ENCODE measurements at regions not wholly inside any gene's neighbourhood (a gene's known extent, or its start where the extent isn't known, plus 50 kb on each side); places are given as distances from the start of the nearest gene placed in this dataset.

GRCh38 chr4:128475597-128475996, 188.0 kb upstream of the PGRMC2 start:
- no peak for DNase-seq

DNA sequence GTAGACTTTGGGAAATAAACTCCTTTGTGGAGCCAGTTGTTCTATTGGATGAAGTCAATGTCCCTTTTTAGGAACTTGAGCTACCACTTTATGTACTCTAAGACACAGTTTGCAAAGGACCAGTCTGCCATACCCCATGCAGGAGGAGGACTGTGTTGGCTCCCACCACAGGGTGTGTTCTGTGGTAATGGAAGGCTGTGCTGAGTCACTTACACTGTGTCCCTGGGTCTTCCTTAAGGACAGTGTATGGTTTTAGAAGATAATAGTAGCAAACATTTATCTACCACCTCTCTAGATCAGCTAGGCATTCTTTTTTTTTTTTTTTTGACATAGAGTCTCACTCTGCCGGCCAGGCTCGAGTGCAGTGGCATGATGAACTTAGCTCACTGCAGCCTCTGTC, 184.0 kb upstream of the PGRMC2 start:
- DNase-seq: no peak

GRCh38 chr4:128470492-128471053, 183.0 kb upstream of the PGRMC2 start:
- no peak for DNase-seq

DNA sequence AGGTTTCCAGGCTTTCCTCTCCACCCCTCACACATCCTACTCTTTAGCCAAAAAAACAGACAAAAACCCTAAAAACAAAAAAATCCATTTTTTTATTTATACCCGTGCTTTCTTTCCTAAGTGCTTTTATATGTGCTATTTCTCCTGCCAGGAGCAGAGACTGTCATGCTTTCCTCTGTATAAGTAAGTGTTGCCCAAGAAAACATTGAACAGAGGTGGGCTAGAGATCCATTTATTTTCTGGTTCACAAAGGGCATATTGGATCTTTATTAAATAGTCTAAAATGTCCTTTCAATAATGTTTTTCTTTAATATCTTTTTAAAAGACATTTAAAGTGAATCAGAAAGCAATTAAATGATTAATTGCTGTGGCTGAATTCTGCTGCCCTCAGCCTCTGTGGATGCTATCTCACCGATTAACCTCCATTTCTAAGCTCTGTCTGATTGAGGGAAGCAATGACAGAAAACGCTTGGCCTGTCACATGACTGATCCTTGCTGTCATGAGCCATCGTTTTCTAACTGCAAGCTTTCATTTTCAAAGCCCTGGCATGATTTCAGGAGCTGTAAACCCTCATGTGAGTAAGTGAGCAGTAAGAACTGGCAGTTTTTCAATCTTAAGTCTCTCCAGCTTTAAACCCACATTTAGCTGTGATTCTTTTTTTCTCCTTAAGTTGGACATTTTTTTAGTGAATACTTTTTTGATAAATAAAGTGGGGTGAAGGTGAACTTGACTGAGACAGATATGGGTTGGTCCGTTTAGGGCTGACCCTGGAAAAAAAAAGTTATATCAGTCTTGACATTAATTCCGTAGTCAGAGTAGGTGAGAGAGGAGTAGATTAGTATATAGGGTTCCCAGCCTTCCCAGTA, 180.7 kb upstream of the PGRMC2 start:
- no peak for DNase-seq

DNA sequence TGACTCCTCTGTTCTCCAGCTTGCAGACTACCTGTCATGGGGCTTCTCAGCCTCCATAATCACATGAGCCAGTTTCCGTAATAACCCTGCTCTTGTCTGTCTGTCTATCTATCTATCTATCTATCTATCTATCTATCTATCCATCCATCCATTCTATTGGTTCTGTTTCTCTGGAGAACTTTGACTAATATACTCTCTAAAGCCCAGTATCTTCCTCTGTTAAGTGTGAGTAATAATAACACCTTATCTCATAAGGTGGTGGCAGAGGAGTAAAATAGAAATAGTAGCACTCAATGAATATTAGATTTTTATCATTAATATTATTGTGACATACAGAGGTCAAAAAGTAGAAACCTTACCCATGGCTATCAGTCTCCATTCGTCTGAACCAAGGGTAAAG, 177.9 kb upstream of the PGRMC2 start:
- no peak for DNase-seq

- DNase-seq: no peak
Measured at GRCh38 chr4:128463006-128463405, 175.4 kb upstream of the PGRMC2 start.

DNA sequence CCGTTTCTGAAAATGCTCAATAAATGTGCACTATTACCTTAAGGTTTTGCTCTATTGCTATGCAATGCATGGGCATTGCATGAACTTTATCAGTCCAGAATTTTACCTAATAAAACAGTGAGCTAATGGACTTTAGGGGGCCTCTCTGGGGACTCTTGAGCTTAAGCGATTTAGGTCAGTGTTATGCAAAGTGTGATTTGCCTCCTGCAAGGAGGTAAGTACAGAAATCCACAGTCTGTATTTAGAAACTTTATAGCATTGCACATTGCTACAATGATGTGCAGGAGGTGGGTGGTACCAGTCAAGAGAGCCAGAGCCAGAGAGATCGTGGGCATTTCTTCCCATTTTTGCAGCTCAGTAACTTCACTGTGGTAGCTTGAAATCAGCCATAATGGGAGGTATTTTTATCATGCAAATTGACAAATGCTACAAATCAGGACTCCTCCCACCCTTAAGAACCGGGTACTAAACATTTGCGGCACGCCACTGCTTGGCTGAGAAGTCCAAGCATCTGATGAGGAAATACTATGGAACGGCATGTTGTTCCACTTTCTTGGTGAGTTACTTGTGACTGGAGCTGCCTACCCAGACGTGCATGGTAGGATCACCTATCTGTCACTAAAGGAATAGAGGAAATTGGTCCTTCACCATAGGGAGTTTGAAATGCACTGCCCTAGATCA, 174.6 kb upstream of the PGRMC2 start:
- no peak for DNase-seq

DNA sequence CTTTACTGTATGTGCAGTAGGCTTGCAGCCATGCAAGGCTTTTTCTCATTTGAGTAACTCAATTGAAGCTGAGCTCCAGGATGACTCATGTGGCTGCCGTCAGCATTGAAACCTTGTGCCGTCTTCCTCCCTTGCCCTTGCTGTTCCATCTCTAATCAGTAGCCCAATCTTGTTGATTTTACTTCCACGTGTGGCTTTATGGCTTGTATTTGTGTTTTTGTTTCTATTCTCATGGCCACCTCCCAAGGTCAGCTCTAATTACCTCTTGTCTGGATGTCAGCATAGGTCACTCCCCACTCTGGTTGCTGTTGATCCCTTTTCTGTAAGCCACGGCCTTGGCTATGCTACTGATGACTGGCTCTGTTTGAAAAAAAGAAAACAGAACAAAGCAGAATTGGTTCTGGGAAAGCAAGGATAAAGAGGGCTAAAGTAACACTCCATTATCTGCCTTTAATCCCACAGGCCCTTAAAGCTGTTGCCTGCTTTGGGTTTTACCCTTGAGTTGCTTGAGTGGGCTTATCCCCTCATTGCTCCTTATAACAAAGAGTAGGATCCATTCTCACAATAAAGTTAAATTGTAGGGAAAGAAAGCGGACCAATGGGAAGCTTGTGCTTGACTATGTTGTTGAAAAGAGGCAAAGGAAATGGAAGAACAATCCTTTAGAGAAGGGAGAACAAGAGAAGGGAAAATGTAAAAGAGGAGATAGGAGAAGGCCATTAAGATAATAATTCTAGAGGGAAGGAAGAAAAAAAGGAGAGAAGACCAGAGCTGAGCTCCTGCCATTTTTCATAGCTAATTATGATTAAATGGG, 173.9 kb upstream of the PGRMC2 start:
- peak; percentile 30 for DNase-seq

GRCh38 chr4:128459547-128459946, 171.9 kb upstream of the PGRMC2 start:
- no peak for DNase-seq

DNA sequence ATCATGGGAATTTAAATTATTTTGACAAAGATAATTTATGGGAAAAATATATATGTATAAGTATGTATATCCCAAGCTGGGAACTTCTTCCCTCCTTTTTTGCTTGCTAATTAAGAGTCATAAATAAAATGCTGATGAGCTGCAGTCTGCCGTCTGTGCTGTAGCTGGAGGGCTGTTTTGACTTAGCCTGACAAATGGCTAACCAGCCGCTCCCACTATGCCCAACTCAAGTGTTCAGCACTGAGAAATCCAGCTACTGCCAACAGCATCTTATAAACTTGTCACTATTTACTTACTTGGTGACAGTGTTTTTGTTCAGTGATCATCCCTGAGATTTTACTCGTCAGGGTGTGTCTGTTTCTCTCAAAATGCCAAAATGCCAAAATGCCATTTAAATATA, 171.2 kb upstream of the PGRMC2 start:
- no peak for DNase-seq

- no peak for DNase-seq
Measured at GRCh38 chr4:128457726-128458125, 170.1 kb upstream of the PGRMC2 start.

- no peak for DNase-seq
Measured at GRCh38 chr4:128456171-128456570, 168.6 kb upstream of the PGRMC2 start.

DNA sequence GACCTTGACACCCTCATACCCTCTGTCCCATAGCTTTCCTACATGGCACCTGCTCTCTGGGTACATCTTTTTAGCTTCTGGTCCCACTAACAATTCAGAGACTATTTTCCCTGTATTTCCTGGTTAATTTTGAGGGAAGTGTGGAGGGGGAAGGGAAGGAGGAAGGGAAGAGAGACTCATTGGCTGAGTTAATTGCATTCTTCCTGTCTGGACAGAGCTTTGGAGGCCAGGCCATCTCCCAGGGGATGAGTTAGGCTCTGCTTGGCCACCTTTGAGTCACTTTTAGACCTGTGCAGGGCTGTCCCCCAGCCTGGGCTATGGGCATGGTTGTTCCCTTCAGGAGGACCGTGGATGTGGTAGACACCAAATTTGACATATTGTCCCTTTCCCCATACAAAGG, 167.9 kb upstream of the PGRMC2 start:
- no peak for DNase-seq

DNA sequence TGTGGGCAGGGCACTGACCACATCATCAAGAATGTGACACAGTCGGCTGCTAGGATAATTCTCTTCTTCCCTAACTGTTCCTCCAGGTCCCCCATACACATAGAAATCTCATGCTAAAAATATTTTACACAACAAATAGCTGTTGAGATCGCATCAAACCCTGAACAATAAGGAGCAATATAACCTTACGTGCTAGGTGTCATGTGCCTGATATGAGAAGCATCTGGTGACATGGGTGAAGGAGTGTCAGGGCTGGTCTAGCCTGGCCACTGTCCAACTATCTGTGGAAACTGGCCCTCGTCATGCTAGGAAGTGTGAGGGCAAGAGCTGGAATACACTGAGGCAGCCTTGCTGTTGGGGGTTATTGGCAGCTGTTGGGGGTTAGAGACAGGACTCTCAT, 167.3 kb upstream of the PGRMC2 start:
- no peak for DNase-seq

GRCh38 chr4:128454281-128454871, 166.8 kb upstream of the PGRMC2 start:
- peak; percentile 74 for DNase-seq

DNA sequence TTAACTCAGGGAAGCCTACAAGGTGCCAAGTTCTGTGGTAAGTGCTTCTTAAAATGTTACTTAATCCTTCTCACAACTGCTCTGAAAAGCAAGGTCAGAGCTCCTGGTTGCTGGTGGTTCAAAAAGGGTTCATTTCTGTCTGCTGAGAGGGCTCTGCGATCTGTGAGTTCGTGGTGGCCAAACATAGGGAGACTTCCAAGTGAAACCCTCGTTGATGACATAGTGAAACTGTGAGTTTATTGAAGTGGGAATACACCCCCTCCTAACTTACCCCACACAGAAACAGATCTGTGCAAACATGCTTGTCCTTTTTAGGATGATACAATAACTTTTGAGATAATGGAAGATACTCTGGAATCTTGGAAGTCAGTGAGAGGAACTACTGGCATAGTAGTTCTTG, 164.8 kb upstream of the PGRMC2 start:
- no peak for DNase-seq

DNA sequence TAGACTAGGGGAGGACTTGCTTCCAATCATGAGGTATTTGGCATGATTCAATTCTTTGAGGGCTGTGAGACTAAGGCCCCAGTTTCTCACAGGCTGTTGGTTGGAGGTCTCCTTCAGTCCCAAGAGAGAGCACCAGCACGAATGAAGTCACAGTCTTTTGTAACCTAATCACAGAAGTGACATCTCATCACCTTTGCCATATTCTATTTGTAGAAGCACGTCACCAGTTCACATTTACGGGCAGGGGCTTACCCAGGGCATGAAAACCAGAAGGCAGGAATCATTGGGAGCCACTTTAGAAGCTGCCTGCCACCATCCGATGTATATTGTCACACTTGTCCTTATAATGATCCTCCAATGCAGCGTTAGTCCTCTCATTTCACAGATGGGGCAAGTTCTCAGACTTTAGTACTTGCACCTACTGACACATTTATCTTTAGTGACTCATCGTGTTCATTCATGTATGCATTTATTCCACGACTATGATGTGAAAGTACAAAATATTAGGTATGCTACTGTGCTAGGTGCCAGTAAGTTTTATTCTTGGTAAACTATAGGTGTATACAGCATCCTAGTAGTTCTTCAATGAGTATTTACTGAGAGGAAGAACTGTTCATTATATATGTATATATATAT, 163.8 kb upstream of the PGRMC2 start:
- no peak for DNase-seq

DNA sequence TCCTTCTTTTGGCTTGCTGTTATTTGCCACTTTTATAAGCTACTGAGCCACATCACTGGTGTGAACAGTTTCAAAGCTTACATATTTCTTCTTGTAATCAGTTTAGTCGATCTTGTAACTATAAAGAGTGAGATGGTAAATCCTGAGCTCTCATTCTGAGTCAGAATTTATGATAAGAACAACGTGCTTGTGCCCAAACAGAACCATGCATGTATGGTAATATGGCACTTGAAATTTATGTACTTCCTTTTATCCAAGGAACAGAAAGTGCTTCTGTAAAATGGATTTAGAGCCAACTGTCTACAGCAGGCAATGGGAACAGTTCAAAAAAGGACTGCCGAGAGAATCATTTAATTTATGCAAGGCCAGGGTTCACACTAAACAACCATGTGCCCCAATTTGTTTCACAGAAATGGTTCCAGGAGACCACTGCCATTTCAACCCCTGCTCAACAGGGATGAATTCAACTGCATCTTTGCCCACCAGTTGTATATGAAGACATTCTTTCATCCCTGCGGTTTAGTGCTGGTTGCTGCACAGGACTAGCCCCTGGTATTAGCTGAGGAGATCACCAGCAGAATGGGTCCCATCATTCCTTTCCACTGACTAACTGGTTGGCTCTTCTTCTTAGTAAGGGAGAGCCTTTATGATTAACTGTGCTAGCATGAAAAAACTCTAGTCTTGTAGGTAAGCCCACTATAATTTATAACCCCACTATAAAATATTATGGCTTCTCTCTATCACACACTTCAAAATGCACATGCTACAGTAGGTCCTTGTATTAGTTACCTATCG, 162.9 kb upstream of the PGRMC2 start:
- DNase-seq: no peak

DNA sequence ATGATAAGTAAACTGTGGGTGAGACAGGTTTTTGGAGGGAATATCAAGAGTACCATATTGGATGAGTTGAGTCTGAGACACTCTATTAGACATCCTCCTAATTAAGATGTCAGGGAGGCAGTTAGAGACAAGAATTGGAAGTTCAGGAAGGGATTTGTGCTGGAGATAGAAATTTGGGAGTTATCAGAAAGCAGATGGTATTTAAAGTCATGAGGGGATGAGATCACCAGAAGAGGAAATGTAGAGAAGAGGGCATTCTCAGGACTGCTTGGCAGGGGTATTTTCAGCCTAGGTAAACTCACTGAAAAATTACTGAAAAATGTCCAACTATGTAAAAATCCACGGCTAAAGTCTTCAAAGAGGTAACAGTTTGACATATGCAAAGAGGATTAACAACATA, 161.6 kb upstream of the PGRMC2 start:
- no peak for DNase-seq

DNA sequence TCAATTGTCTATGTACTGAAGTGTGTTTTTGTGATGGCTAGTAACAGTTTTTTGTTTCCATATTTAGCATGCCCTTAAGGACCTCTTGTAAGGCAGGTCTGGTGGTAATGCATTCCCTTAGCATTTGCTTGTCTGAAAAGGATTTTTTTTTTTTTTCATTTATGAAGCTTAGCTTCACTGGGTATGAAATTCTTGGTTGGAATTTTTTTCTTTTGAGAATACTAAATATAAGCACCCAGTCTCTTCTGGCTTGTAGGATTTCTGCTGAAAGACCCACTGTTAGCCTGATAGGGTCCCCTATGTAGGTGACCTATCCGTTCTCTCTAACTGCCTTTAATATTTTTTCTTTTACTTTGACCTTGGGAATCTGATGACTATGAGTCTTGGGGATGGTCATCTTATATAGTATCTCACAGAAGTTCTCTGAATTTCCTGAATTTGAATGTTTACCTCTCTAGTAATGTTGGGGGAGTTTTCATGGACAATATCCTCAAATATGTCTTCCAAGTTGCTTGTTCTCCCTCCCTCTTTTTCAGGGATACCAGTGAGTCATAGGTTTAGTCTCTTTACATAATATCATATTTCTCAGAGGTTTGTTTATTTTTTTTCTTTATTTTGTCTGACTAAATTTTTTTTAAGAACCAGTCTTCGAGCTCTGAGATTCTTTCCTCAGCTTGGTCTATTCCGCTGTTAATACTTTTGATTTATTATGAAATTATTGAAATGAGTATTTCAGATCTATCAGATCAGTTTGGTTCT, 157.1 kb upstream of the PGRMC2 start:
- no peak for DNase-seq

DNA sequence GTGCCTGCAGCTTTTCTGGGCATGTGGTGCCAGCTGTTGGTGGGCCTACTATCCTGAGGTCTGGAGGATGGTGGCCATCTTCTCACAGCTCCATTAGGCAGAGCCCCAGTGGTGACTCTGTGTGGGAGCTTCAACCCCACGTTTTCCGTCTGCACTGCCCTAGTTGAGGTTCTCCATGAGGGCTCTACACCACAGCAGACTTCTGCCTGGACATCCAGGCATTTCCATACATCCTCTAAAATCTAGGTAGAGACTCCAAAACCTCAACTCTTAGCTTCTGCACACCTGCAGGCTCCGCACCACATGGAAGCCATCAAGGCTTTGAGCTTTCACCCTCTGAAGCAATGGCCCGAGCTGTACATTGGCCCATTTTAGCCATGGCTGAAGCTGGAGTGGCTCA, 153.3 kb upstream of the PGRMC2 start:
- DNase-seq: no peak

Measured in activated CD4-positive, alpha-beta T cell treated with anti-CD3 and anti-CD28 coated beads, Interleukin-10, Interleukin-2, amounts not matched to agents 100 ng/mL and 50 ng/mL, durations not matched to agents 16 hours and 8 hours (primary cell).